ENCODE measurements at regions not wholly inside any gene's neighbourhood (a gene's known extent, or its start where the extent isn't known, plus 50 kb on each side); places are given as distances from the start of the nearest gene placed in this dataset.

DNA sequence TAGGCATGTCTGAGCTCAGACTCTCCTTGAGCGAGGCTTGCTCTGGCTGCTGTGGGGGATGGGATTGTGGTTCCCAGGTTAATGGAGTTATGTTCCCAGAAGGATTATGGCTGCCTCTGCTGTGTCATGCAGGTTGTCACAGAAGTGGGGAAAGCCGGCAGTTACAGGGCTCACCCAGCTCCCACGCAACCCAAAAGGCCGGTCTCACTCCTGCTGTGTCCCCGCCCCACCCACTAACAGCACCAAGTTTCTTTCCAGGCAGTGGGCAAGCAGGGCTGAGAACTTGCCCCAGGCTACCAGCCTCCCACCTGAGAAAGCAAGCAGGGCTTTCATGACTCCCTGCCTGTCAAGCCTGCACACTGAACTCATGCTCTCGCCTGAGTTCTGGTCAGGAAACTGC lies 750.5 kb downstream of the FRK start:
- TF ChIP-seq, protein P1, sequence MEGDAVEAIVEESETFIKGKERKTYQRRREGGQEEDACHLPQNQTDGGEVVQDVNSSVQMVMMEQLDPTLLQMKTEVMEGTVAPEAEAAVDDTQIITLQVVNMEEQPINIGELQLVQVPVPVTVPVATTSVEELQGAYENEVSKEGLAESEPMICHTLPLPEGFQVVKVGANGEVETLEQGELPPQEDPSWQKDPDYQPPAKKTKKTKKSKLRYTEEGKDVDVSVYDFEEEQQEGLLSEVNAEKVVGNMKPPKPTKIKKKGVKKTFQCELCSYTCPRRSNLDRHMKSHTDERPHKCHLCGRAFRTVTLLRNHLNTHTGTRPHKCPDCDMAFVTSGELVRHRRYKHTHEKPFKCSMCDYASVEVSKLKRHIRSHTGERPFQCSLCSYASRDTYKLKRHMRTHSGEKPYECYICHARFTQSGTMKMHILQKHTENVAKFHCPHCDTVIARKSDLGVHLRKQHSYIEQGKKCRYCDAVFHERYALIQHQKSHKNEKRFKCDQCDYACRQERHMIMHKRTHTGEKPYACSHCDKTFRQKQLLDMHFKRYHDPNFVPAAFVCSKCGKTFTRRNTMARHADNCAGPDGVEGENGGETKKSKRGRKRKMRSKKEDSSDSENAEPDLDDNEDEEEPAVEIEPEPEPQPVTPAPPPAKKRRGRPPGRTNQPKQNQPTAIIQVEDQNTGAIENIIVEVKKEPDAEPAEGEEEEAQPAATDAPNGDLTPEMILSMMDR (IDR thresholded peaks at IDR 0.05; ENCODE audit: low read depth, low read length), result no peak
- H3K4me3 ChIP-seq (ENCODE audit: low read depth, low read length), result no peak overlapping the region

GRCh38 chr6:115302731-115303130 lies 758.0 kb downstream of the FRK start:
- no peak overlapping the region for H3K4me3 ChIP-seq (ENCODE audit: low read depth, low read length)
- TF ChIP-seq, protein P1 (IDR thresholded peaks at IDR 0.05; ENCODE audit: low read depth, low read length), result no peak

DNA sequence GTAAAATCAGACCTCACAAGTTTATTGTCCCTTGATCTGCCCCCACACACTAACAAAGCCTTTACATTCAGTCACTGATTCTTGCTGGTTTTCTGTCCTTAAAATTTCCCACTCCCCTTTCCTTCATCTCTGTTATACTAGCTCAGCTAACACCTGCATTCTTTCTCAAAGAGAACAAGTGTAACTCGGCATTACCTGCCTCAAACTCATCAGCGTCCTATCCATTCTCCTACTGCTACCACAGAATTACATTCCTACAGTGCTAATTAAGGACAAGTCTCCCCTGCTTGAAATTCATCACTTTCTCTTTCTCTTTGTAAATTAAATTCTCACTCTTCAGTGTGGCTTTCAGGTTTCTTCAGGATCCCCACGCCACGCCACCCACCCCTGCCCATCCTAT lies 773.2 kb downstream of the FRK start:
- no peak overlapping the region for H3K4me3 ChIP-seq (ENCODE audit: low read depth, low read length)
- TF ChIP-seq, protein P1 (IDR thresholded peaks at IDR 0.05; ENCODE audit: low read depth, low read length), result no peak

DNA sequence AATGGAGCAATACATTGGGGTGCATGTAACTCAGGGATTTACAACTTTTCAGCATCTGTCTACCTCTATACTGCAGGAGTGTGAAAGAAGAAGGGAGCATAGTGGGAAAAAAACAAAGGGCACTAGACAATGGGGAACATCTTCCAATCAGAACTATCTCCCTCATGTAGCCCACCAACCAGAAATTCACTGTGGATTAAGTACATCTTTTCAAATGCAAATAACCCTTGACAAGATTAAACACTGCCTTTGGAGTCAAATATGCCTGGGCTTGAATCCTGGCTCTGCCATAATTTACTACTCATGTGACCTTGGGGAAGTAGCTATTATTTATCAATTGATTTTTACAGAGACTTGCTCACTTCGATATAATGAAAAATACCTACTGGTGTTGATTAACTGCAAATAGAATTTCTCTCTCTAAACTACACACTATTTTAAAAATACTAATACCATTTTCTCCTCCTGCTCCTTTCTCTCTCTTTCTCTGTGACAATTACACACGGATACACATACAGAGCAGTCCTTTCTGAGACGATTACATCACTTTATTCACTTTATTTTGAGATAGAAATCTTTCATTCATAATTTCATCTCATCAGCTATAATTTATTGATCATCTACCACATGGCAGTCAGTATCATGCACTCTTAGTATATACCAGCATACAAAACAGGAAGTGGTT lies 783.7 kb downstream of the FRK start:
- TF ChIP-seq, protein P1 (IDR thresholded peaks at IDR 0.05; ENCODE audit: low read depth, low read length), result no peak
- no peak overlapping the region for H3K4me3 ChIP-seq (ENCODE audit: low read depth, low read length)

DNA sequence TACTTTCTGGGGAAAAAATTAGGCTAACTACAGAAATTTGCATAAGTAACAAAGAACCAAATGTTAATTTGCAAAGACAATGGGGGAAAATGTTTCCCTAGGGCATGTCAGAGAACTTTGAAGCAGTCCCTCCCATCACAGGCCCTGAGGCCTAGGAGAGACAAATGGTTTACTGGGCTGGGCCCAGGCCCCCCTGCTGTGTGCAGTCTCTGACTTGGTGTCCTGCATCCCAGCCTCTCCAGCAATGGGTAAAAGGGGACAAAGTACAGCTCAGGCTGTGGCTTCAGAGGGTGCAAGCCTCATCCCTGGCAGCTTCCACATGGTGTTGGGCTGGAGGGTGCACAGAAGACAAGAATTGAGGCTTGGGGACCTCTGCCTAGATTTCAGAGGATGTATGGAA lies 788.4 kb downstream of the FRK start:
- no peak overlapping the region for H3K4me3 ChIP-seq (ENCODE audit: low read depth, low read length)
- TF ChIP-seq, protein P1 (IDR thresholded peaks at IDR 0.05; ENCODE audit: low read depth, low read length), result no peak

- H3K4me3 ChIP-seq (ENCODE audit: low read depth, low read length), result no peak overlapping the region
- TF ChIP-seq, protein P1 (IDR thresholded peaks at IDR 0.05; ENCODE audit: low read depth, low read length), result no peak
Measured at GRCh38 chr6:115271434-115271833, 789.3 kb downstream of the FRK start.

GRCh38 chr6:115270953-115271352 lies 789.7 kb downstream of the FRK start:
- no peak overlapping the region for H3K4me3 ChIP-seq (ENCODE audit: low read depth, low read length)
- TF ChIP-seq, protein P1 (IDR thresholded peaks at IDR 0.05; ENCODE audit: low read depth, low read length), result no peak

Measured in WI38 (cell line).